GM18498 (cell line): ENCODE measurements at regions not wholly inside any gene's neighbourhood (a gene's known extent, or its start where the extent isn't known, plus 50 kb on each side); places are given as distances from the start of the nearest gene placed in this dataset.

ENCODE experiments used
- ATAC-seq: cut with Tn5 transposase; IDR thresholded peaks from one replicate; pipeline ENCODE4 v1.9.1; 2021; ENCODE audit warnings: mild to moderate bottlenecking, moderate library complexity; ENCODE audit not compliant: unreplicated experiment

- no peak for ATAC-seq
Observed at GRCh38 chr20:63089051-63089907, 82.5 kb upstream of the BHLHE23 start.

GRCh38 chr20:63087872-63088680, 81.3 kb upstream of the BHLHE23 start:
- no peak for ATAC-seq

GRCh38 chr20:63087236-63087871, 80.6 kb upstream of the BHLHE23 start:
- no peak for ATAC-seq

GRCh38 chr20:63086421-63087235, 79.9 kb upstream of the BHLHE23 start:
- ATAC-seq, result no peak

- no peak for ATAC-seq
Observed at GRCh38 chr20:63085151-63085861, 78.5 kb upstream of the BHLHE23 start.

GRCh38 chr20:63084563-63084927, 77.8 kb upstream of the BHLHE23 start:
- no peak for ATAC-seq

- no peak for ATAC-seq
Observed at GRCh38 chr20:63083831-63084562, 77.2 kb upstream of the BHLHE23 start.

GRCh38 chr20:63082939-63083735, 76.4 kb upstream of the BHLHE23 start:
- ATAC-seq, result no peak

- no peak for ATAC-seq
Observed at GRCh38 chr20:63082308-63082938, 75.7 kb upstream of the BHLHE23 start.

- no peak for ATAC-seq
Observed at GRCh38 chr20:63081831-63082230, 75.1 kb upstream of the BHLHE23 start.

GRCh38 chr20:63081351-63081750, 74.6 kb upstream of the BHLHE23 start:
- no peak for ATAC-seq

GRCh38 chr20:63080811-63081210, 74.0 kb upstream of the BHLHE23 start:
- no peak for ATAC-seq

- no peak for ATAC-seq
Observed at GRCh38 chr20:63080411-63080810, 73.6 kb upstream of the BHLHE23 start.

GRCh38 chr20:63079971-63080370, 73.2 kb upstream of the BHLHE23 start:
- no peak for ATAC-seq

- ATAC-seq, result no peak
Observed at GRCh38 chr20:63077705-63078104, 70.9 kb upstream of the BHLHE23 start.

- ATAC-seq, result no peak
Observed at GRCh38 chr20:63076421-63076820, 69.7 kb upstream of the BHLHE23 start.

- no peak for ATAC-seq
Observed at GRCh38 chr20:63074631-63075030, 67.9 kb upstream of the BHLHE23 start.

GRCh38 chr20:63074182-63074581, 67.4 kb upstream of the BHLHE23 start:
- ATAC-seq, result no peak
